Heart left ventricle (tissue), 13 donors: ENCODE measurements at regions not wholly inside any gene's neighbourhood (a gene's known extent, or its start where the extent isn't known, plus 50 kb on each side); places are given as distances from the start of the nearest gene placed in this dataset.

Source experiments
- CTCF ChIP-seq, 12 donors: fragments of 200-600 bp; sonication (generic) in 4 of 12; IDR thresholded peaks; one replicate each; pipeline versions ENCODE4 v1.5.0 to v1.8.0; 2018 to 2022; ENCODE audit warnings: antibody characterized with exemption in 12 of 12, mild to moderate bottlenecking in 5 of 12
- POLR2A ChIP-seq, 2 donors: fragments of 450-650 bp; IDR thresholded peaks; one replicate each; pipeline ENCODE4 v1.6.1; 2017; ENCODE audit warnings: antibody characterized with exemption in 2 of 2, mild to moderate bottlenecking in 2 of 2, moderate library complexity in 2 of 2
- donor health status: ischemic (EF 13 %, LVEDD 7.1; RV severe dilation, severe dysfunction).
- donor health status: DM: no; HTN: yes; CAD: no.
- donor health status: DM: no; HTN: no; CAD: no.
- donor health status: ischemic (EF 25% LVEDD 6.9; RV normal size, moderate dysfunction).
- donor health status: ischemic (EF 25% LVEDD 5.7; RV mildly dilated, moderate dysfunction).
- donor health status: ischemic (EF 35%, LVEDD 5.7; RV mildly dilated, moderate dysfunction).
- donor health status: nonischemic (EF 11% LVEDD 7.7; RV severe dilation, severe dysfunction).
- donor health status: DM: yes; HTN: yes; CAD: no.
- donor health status: PGD.
- donor health status: ischemic (EF 29% LVEDD 5.4; RV normal size, mild dysfunction).
- donor health status: nonischemic (EF 23%, LVEDD 6.1; RV moderate dilation, normal function).

- TF ChIP-seq CTCF (IDR thresholded peaks at IDR 0.05): no peak
- TF ChIP-seq POLR2A (IDR thresholded peaks at IDR 0.05): no peak
Observed at GRCh38 chr4:56229947-56230346, 157.3 kb downstream of the AASDH start.
